WTC11 (cell line): ENCODE measurements at regions not wholly inside any gene's neighbourhood (a gene's known extent, or its start where the extent isn't known, plus 50 kb on each side); places are given as distances from the start of the nearest gene placed in this dataset.

ENCODE experiments used
- ATAC-seq: fragments of 200-7000 bp; cut with Tn5 transposase; 2 replicates; pipeline ENCODE4 v1.10.0; 2021; ENCODE audit warnings: mild to moderate bottlenecking, moderate library complexity
- CTCF ChIA-PET: fragments of 300-600 bp; sonication (Branson Sonifier 250); formaldehyde crosslinking; loops from one replicate; lab custom pipeline; 2021; ENCODE audit warnings: antibody characterized with exemption; lab: Charles Lee
- POLR2A ChIA-PET: fragments of 350-600 bp; sonication (Branson Sonifier 250); formaldehyde crosslinking; loops from one replicate; lab custom pipeline; 2021; ENCODE audit warnings: antibody characterized with exemption; lab: Charles Lee
- DNase-seq: peaks from one replicate; pipeline ENCODE4 v3.0.0; 2021; ENCODE audit warnings: low spot score
- H3K27ac Mint-ChIP-seq: 2 replicates; pipeline ENCODE4 v1.8.0; 2021; ENCODE audit warnings: mixed read lengths
- H3K27me3 Mint-ChIP-seq: 2 replicates; pipeline ENCODE4 v1.8.0; 2021; ENCODE audit warnings: low read depth, mild to moderate bottlenecking, moderate library complexity, mixed read lengths
- H3K36me3 Mint-ChIP-seq: 2 replicates; pipeline ENCODE4 v1.8.0; 2021; ENCODE audit warnings: mixed read lengths
- H3K4me1 Mint-ChIP-seq: 2 replicates; pipeline ENCODE4 v1.8.0; 2022; ENCODE audit warnings: mixed read lengths
- H3K4me3 Mint-ChIP-seq: 2 replicates; pipeline ENCODE4 v1.8.0; 2021; ENCODE audit warnings: mild to moderate bottlenecking, moderate library complexity, mixed read lengths
- H3K9me3 Mint-ChIP-seq: 2 replicates; pipeline ENCODE4 v1.8.0; 2021; ENCODE audit warnings: mixed read lengths
- ATF1 ChIP-seq: sonication (generic); formaldehyde crosslinking; IDR thresholded peaks from 2 replicates; pipeline ENCODE4 v1.8.1; 2023; ENCODE audit warnings: mild to moderate bottlenecking, moderate library complexity, missing genetic modification reagents
- E2F4 ChIP-seq: sonication (generic); formaldehyde crosslinking; IDR thresholded peaks from 2 replicates; pipeline ENCODE4 v1.8.1; 2022; ENCODE audit warnings: low read depth, mild to moderate bottlenecking, moderate library complexity, missing genetic modification reagents, borderline replicate concordance
- E2F5 ChIP-seq: sonication (generic); formaldehyde crosslinking; IDR thresholded peaks from 2 replicates; pipeline ENCODE4 v1.8.1; 2022; ENCODE audit warnings: mild to moderate bottlenecking, moderate library complexity, missing genetic modification reagents
- ELF4 ChIP-seq: sonication (generic); formaldehyde crosslinking; IDR thresholded peaks from 2 replicates; pipeline ENCODE4 v1.8.1; 2022; ENCODE audit warnings: low read depth, mild to moderate bottlenecking, moderate library complexity, missing genetic modification reagents
- GTF2I ChIP-seq: fragments of 250-450 bp; sonication (Bioruptor Pico); conservative IDR thresholded peaks from 2 replicates; pipeline ENCODE4 v1.4.0; 2021; ENCODE audit warnings: mild to moderate bottlenecking
- HMGA2 ChIP-seq: fragments of 250-450 bp; sonication (Bioruptor Pico); IDR thresholded peaks from 2 replicates; pipeline ENCODE4 v1.4.0; 2021; ENCODE audit warnings: mild to moderate bottlenecking, moderate library complexity
- IRF2 ChIP-seq: sonication (generic); formaldehyde crosslinking; IDR thresholded peaks from 2 replicates; pipeline ENCODE4 v1.8.0; 2022; ENCODE audit warnings: low read depth, missing genetic modification reagents, borderline replicate concordance
- JUN ChIP-seq: sonication (generic); formaldehyde crosslinking; IDR thresholded peaks from 2 replicates; pipeline ENCODE4 v1.8.0; 2023; ENCODE audit warnings: mild to moderate bottlenecking, missing genetic modification reagents
- NFE2L1 ChIP-seq: sonication (generic); formaldehyde crosslinking; IDR thresholded peaks from 2 replicates; pipeline ENCODE4 v1.8.1; 2023; ENCODE audit warnings: missing genetic modification reagents
- NR2C2 ChIP-seq: sonication (generic); formaldehyde crosslinking; IDR thresholded peaks from 2 replicates; pipeline ENCODE4 v1.8.0; 2022; ENCODE audit warnings: mild to moderate bottlenecking, missing genetic modification reagents
- SMAD3 ChIP-seq: sonication (generic); formaldehyde crosslinking; IDR thresholded peaks from 2 replicates; pipeline ENCODE4 v1.8.0; 2022; ENCODE audit warnings: missing genetic modification reagents, mild to moderate bottlenecking, borderline replicate concordance
- SOX15 ChIP-seq: fragments of 250-450 bp; sonication (Bioruptor Pico); IDR thresholded peaks from 2 replicates; pipeline ENCODE4 v1.9.0; 2021; ENCODE audit warnings: mild to moderate bottlenecking
- STAT6 ChIP-seq: sonication (generic); formaldehyde crosslinking; conservative IDR thresholded peaks from 2 replicates; pipeline ENCODE4 v1.8.1; 2023; ENCODE audit warnings: mild to moderate bottlenecking, low read depth, missing genetic modification reagents, moderate library complexity
- TEAD1 ChIP-seq: sonication (generic); formaldehyde crosslinking; IDR thresholded peaks from 2 replicates; pipeline ENCODE4 v1.8.0; 2022; ENCODE audit warnings: mild to moderate bottlenecking, missing genetic modification reagents
- TP53 ChIP-seq: sonication (generic); formaldehyde crosslinking; IDR thresholded peaks from 2 replicates; pipeline ENCODE4 v1.8.1; 2023; ENCODE audit warnings: mild to moderate bottlenecking, missing genetic modification reagents
- ZNF121 ChIP-seq: sonication (generic); formaldehyde crosslinking; IDR thresholded peaks from 2 replicates; pipeline ENCODE4 v1.8.0; 2023; ENCODE audit warnings: missing genetic modification reagents
- ZNF263 ChIP-seq: sonication (generic); formaldehyde crosslinking; IDR thresholded peaks from 2 replicates; pipeline ENCODE4 v1.8.1; 2022; ENCODE audit warnings: low read depth, mild to moderate bottlenecking, moderate library complexity, missing genetic modification reagents
- ZNF317 ChIP-seq: sonication (generic); formaldehyde crosslinking; IDR thresholded peaks from 2 replicates; pipeline ENCODE4 v1.8.1; 2023; ENCODE audit warnings: low read depth, mild to moderate bottlenecking, moderate library complexity, missing genetic modification reagents, borderline replicate concordance
- ZNF425 ChIP-seq: fragments of 250-450 bp; sonication (Bioruptor Pico); conservative IDR thresholded peaks from 2 replicates; pipeline ENCODE4 v1.9.0; 2021; ENCODE audit warnings: mild to moderate bottlenecking
- ZNF512 ChIP-seq: sonication (generic); formaldehyde crosslinking; IDR thresholded peaks from 2 replicates; pipeline ENCODE4 v1.8.1; 2022; ENCODE audit warnings: missing genetic modification reagents, borderline replicate concordance

- H3K4me3 Mint-ChIP-seq: no peak overlapping the region
- TF ChIP-seq ZNF317 (CRISPR knock-in tag) (no peak), E2F4 (CRISPR knock-in tag) (no peak), TEAD1 (CRISPR knock-in tag) (no peak), JUN (no peak), IRF2 (no peak), SMAD3 (CRISPR knock-in tag) (no peak), ELF4 (CRISPR knock-in tag) (no peak), SOX15 (no peak), HMGA2 (CRISPR knock-in tag) (no peak), STAT6 (CRISPR knock-in tag) (no peak), NR2C2 (CRISPR knock-in tag) (no peak), GTF2I (CRISPR knock-in tag) (no peak), NFE2L1 (CRISPR knock-in tag) (no peak)
- H3K36me3 Mint-ChIP-seq: peaks cover 4% of the 10 kb centered on the region; the same call in 1 of the 2 replicates
- H3K27ac Mint-ChIP-seq: no peak overlapping the region
- POLR2A ChIA-PET: no interaction called here
- peaks cover 6% of the 10 kb centered on the region for H3K9me3 Mint-ChIP-seq
- no peak for DNase-seq
- 0 out of 2 replicates have a peak, but pooled peaks cover 3% of the 10 kb centered on the region for H3K4me1 Mint-ChIP-seq
- CTCF ChIA-PET: no interaction called here
- ATAC-seq: no peak
- no peaks in the 10 kb centered on the region for H3K27me3 Mint-ChIP-seq
These were observed 148.4 kb upstream of the ATP11B start for GRCh38 chr3:182644790-182645433.

- DNase-seq: no peak
- ChIA-PET CTCF (no interaction called here), POLR2A (no interaction called here)
- no peak for TF ChIP-seq ZNF263 (CRISPR knock-in tag)
- no peak for TF ChIP-seq ZNF512 (CRISPR knock-in tag)
- no peak for TF ChIP-seq ATF1 (CRISPR knock-in tag)
- TF ChIP-seq ZNF121: no peak
- TF ChIP-seq ZNF425 (CRISPR knock-in tag): no peak
- no peak for TF ChIP-seq E2F5
- TF ChIP-seq TP53: no peak
- Mint-ChIP-seq H3K27ac (no peak overlapping the region), H3K36me3 (no peaks in the 10 kb centered on the region), H3K4me1 (no peaks in the 10 kb centered on the region), H3K4me3 (no peak overlapping the region), H3K27me3 (no peaks in the 10 kb centered on the region; the same call in 1 of the 2 replicates), H3K9me3 (peaks cover 9% of the 10 kb centered on the region)
- no peak for ATAC-seq
These were observed 142.7 kb upstream of the ATP11B start for GRCh38 chr3:182650568-182651128.
